ENCODE measurements at regions not wholly inside any gene's neighbourhood (a gene's known extent, or its start where the extent isn't known, plus 50 kb on each side); places are given as distances from the start of the nearest gene placed in this dataset.

DNA sequence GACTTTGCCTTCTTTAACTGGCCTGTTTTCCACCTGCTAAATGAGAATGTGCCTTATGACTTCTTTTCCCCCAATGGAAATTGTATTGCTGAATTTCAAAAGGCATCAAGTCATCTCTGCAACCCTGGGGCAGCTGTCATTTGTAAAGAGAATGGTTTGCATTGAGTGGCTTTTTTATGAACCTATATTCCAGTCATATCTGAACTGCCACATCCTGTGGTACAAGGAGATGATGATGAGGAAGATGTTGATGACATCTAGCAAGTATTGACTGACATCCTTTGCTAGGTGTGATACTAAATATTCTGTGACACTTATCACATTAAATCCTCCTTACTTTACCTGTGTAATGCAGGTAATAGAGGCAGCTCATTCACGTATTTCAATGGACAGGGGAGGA is 88.3 kb upstream of the KIAA1217 start:
- no peak for DNase-seq (ENCODE audit: low spot score)

DNA sequence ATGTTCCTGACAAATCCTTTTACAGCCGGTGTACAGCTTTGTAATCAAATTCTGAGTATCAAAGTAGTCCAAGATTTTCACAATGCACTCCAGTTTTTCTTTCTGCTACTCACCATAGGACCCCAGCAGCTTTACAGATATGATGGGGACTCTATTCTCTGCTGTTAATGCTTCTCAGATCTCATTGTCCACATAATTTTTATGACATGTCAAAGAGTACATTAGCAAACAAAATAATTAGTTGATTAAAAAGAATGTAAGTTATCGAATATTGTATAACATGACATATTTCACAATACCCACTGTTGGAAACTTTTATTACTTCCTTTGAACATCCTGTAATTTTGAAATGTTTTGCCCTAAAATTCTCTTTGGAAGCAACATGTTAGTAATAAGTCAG is 81.4 kb upstream of the KIAA1217 start:
- DNase-seq (ENCODE audit: low spot score), result no peak

DNA sequence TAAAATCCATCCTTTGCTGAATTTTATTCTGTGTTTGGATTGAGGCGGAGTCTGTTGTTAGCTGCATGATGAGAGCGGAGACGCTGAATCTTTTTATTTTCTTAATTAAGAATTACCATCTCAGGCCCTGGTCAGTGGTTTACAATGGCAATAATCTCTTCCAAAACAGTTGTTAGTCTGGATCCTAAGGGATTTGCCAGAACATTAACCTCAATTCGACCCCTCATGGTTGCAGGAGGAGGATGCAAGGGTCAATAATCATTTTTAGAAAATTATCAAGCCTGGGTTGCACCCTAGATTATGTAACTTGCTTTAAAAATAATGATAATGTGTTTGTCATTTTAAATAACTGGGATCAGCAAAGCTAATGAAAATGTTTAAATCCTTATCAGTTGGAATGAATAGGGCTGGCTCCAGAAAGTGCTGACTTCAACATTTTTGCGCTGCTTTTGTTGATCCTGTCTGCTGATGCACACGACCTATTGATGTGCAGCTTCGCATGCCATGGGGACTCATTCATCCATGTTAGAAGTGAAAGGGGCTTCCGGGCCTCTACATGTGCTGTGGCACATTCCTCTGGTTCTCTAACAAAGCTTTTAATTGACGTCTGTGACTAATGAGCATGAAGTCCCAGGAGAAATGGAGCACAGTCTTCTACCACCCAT is 80.7 kb upstream of the KIAA1217 start:
- no peak for DNase-seq (ENCODE audit: low spot score)

DNA sequence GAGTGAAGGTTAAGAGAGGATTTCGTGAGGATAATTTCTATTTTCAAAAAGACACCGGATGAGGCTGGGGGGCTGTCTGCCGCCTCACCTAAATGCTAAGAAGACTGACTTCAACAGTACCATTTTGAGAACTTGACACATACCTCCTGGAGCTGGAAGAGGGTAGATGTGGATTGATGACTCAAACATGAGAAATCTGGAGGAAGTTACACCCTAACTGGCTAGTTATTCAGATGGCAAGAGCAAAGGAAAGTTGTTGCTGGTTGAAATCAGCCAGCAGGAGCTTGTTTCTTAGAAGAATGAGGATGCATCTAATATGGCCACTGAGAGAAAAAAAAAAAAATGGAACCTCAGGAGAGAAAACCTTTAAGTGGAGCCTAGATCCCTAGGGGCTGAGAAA is 76.2 kb upstream of the KIAA1217 start:
- DNase-seq (ENCODE audit: low spot score), result no peak

DNA sequence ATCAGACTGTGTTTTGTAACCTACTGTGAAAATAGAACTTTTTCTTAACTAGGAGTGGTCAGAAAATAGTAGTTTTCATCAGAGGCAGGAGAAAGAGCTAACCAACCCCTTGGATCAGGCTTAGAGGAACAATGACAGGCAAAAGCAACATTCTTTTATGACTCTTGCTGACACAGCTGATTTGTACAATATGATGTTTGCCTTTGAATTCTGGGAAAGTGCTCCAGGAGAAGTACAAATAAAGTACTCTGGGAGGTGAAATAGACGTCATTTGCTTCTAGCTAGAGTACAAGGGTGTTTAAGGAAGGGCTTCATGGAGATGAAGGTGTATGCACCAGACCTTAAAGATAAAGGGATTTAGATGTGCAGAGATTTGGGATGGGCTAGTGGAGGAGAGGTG is 75.1 kb upstream of the KIAA1217 start:
- no peak for DNase-seq (ENCODE audit: low spot score)

DNA sequence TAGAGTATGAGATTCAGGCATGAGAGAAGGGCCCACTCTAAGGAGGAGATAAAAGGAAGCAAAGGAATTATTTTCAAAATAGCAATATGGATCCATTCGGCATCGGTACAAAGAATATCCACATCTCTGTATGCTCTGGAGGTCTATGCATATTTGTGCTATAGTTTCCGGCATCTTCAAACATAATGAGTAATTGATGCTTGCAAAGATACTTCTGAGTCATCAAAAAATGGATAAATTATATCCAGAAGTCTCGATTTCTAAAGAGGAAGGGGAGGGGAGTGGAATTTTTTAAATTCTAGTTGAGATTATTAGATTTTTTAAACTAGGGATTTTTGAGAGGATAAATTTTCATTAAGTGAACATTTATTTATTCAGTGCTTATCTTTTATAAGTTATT is 72.9 kb upstream of the KIAA1217 start:
- no peak for DNase-seq (ENCODE audit: low spot score)

DNA sequence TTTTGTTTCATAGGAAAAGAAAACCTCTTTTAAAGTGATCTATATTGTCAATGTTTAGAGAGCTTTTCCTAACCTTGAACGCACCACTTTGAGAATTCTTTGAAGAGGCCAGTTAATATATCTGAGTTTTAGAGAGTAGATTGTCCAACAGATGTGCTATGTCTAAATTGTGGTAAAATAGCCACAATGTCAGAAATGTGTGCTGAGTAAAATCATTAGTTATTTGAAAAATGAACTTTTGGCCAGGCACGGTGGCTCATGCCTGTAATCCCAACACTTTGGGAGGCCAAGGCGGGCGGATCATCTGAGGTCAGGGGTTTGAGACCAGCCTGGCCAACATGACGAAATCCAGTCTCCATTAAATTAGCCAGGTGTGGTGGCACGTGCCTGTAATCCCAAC is 61.6 kb upstream of the KIAA1217 start:
- DNase-seq (ENCODE audit: low spot score), result no peak

DNA sequence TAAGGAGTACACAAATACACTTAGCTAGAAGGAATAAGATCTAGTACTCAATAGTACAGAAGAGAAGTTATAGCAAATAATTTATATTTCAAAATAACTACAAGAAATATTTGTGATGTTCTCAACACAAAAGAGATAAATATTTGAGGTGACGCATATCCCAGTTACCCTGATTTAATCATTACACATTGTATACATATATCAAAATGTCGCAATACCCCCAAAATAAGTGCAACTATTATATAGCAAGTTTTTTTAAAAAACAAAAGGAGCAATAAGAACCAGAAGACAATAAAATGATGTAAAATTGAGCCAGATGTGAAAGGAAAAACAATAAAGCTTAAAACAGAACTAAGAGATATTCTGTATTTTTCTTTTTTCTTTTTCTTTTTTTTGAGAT is 59.3 kb upstream of the KIAA1217 start:
- no peak for DNase-seq (ENCODE audit: low spot score)

DNA sequence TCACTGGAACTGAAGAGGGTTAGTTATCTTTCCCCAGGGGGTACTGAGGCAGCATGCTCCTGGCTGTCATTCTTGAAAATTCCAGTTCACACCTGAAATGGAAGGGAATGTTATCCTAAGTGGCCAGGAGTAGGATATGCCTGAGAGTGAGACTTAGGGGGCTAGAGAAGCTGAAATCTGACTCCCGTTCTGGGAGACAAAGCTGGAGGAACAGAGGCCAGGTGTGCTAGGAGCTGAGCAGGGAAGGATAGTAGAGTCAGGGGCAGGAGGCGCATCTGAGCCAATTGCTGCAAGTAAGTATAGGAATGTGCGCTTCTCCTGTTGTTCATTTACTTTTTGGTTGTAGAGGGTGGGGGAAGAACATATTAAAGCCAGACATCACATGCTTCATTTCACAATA is 58.1 kb upstream of the KIAA1217 start:
- no peak for DNase-seq (ENCODE audit: low spot score)

DNA sequence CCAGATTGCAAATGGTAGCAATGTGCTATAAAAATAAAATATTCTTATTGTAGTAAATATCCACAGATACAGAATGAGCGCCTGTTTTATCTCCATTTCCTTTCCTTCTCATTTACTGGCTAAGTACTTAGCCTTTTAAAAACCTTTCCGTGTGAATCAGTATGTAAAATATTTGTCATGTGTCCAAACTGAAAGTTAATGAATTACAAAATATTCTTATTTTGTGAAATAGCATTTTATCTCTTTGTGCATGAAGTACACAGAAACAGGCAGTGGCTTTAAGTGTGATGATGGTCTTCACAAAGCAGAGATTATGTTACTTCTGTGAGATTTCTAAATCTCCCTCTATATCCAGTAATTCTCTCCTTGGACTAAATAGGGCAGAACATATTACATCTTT is 56.7 kb upstream of the KIAA1217 start:
- no peak for DNase-seq (ENCODE audit: low spot score)

DNA sequence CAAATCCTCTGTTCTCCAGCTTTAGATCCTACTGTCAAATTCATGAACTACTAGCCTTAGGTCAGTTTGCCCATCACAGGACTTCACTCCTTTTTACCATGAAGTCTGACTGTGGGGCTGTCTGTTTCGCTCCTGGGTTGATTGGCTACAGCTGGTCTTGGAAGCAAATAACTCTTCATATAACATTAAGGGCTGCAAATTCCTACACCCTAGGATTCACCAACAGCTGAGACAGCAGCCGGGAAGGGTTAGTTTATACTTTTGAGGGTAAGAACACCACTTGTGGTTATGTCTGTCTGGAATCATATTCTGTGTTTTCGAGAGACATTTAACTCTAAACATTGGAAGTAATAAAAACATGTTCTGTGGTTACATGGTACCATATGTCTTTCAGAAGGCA is 55.9 kb upstream of the KIAA1217 start:
- no peak for DNase-seq (ENCODE audit: low spot score)

DNA sequence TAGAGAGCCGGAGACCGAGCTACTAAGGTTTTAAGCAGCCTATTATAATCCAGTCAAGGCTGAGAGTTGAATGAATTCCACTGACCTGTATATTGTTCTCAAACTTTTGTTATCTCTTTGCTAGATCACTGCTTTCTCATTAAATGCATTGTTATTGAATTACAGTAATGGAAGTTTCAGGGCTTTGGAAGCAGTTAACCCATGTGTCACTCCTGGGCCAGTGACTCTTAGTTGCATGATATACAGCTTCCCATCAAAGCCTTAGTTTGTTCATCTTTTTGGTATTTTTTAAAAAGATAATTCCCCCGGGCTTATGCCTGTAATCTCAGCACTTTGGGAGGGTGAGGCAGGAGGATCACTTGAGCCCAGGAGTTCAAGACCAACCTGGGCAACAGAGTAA is 55.4 kb upstream of the KIAA1217 start:
- DNase-seq (ENCODE audit: low spot score), result no peak

DNA sequence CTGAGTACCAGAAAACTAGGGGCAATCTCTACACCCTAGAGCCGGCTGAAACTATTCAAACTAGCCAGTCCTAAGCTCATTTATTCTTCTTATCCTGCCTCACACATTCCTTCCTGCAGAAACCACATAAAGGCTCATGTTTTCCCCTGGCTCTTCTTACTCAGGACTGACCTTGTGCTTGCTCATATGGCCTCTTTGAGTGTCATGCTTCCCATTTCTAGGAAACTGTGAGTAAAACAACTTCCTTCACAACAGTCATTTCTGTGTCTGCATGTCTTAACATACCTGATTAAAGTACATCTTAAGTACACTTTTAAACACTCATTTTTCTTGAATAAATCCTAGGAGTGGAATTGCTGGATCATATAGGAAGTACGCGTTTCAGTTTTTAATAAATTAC is 52.3 kb upstream of the KIAA1217 start:
- DNase-seq (ENCODE audit: low spot score), result no peak

DNA sequence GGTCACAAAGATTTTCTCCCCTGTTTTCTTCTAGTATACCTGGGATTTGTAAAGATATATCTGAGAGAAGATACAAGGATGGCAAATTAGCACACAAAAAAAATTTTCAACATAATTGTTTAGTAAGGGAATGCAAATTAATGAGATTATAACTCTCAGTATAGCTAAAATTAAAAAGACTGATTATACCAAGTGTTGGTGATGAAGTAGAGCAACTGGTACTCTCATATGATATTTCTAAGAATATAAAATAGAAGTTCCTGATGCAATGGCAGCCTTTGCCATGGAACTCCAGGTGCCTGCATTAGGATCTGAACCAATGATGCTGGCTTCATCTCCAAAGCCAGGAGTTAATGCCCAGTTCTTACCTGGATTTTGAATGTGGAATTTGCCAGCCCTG is 51.4 kb upstream of the KIAA1217 start:
- no peak for DNase-seq (ENCODE audit: low spot score)
